Upper lobe of left lung (tissue), 6 donors: ENCODE measurements at regions not wholly inside any gene's neighbourhood (a gene's known extent, or its start where the extent isn't known, plus 50 kb on each side); places are given as distances from the start of the nearest gene placed in this dataset.
"Not testable (repeated sequence)": the region's sequence is repeated elsewhere in the genome, so short reads cannot be mapped to it uniquely, and the experiment has no call there.

Source experiments
- ATAC-seq, 2 donors: fragments of 200-7000 bp; cut with Tn5 transposase; one replicate each; pipeline ENCODE4 v1.9.1; 2022; ENCODE audit warnings: mild to moderate bottlenecking in 2 of 2, moderate library complexity in 2 of 2; ENCODE audit not compliant: low FRiP score in 2 of 2
- DNase-seq, 2 donors: peaks; one replicate each; pipeline ENCODE4 v3.0.0-alpha.2; 2019 to 2020
- H3K27ac ChIP-seq, 4 donors: fragments of 200-600 bp; sonication (generic); one replicate each; pipeline ENCODE4 v1.5.1; 2016 to 2019
- H3K27me3 ChIP-seq, 4 donors: fragments of 200-600 bp; sonication (generic); one replicate each; pipeline ENCODE4 v1.5.1; 2017 to 2019
- H3K36me3 ChIP-seq, 4 donors: fragments of 200-600 bp; sonication (generic); one replicate each; pipeline ENCODE4 v1.5.1; 2016 to 2019
- H3K4me1 ChIP-seq, 4 donors: fragments of 200-600 bp; sonication (generic); one replicate each; pipeline ENCODE4 v1.5.1; 2018 to 2019
- H3K4me3 ChIP-seq, 4 donors: fragments of 200-600 bp; sonication (generic); one replicate each; pipeline ENCODE4 v1.5.1; 2017 to 2019; ENCODE audit warnings: mild to moderate bottlenecking in 2 of 4, moderate library complexity in 1 of 4
- H3K9me3 ChIP-seq, 4 donors: fragments of 200-600 bp; sonication (generic); one replicate each; pipeline ENCODE4 v1.5.1; 2018 to 2019
- EP300 ChIP-seq, 4 donors: sonication (generic); formaldehyde crosslinking; IDR thresholded peaks; one replicate each; pipeline ENCODE4 v1.5.1; 2017; ENCODE audit warnings: antibody characterized with exemption in 4 of 4, control low read depth in 2 of 4
- POLR2A ChIP-seq, 4 donors: fragments of 450-650 bp; IDR thresholded peaks; one replicate each; pipeline ENCODE4 v1.5.1; 2016 to 2017; ENCODE audit warnings: antibody characterized with exemption in 4 of 4, mild to moderate bottlenecking in 2 of 4
- POLR2AphosphoS5 ChIP-seq, 2 donors: sonication (generic); formaldehyde crosslinking; IDR thresholded peaks; one replicate each; pipeline ENCODE4 v1.5.1; 2017; ENCODE audit warnings: antibody characterized with exemption in 2 of 2
- WGBS, 2 donors: methylation state at CpG; one replicate each; pipeline ENCODE4 v1.1.5; 2017 to 2018; 5-methylcytosine and 5-hydroxymethylcytosine counted together
- TF ChIP-seq, protein P1 (sequence below), 6 experiments: fragments of 450-650 bp in 4 of 6; fragments of 200-600 bp in 2 of 6; sonication (generic) in 2 of 6; IDR thresholded peaks; one replicate each; pipeline ENCODE4 v1.5.1; 2016 to 2019; ENCODE audit warnings: antibody characterized with exemption in 6 of 6
- donor health status: DM: no; HTN: no; CAD: no; lungs with moderate emphysema.
- donor health status: DM: no; HTN: yes; CAD: no; lungs with severe emphysema.

- Histone ChIP-seq H3K4me3 (no peak overlapping the region), H3K4me1 (no peaks in the 10 kb centered on the region), H3K9me3 (no peaks in the 10 kb centered on the region), H3K27me3 (no peaks in the 10 kb centered on the region), H3K36me3 (no peaks in the 10 kb centered on the region), H3K27ac (no peak overlapping the region)
- TF ChIP-seq, protein P1, sequence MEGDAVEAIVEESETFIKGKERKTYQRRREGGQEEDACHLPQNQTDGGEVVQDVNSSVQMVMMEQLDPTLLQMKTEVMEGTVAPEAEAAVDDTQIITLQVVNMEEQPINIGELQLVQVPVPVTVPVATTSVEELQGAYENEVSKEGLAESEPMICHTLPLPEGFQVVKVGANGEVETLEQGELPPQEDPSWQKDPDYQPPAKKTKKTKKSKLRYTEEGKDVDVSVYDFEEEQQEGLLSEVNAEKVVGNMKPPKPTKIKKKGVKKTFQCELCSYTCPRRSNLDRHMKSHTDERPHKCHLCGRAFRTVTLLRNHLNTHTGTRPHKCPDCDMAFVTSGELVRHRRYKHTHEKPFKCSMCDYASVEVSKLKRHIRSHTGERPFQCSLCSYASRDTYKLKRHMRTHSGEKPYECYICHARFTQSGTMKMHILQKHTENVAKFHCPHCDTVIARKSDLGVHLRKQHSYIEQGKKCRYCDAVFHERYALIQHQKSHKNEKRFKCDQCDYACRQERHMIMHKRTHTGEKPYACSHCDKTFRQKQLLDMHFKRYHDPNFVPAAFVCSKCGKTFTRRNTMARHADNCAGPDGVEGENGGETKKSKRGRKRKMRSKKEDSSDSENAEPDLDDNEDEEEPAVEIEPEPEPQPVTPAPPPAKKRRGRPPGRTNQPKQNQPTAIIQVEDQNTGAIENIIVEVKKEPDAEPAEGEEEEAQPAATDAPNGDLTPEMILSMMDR (IDR thresholded peaks at IDR 0.05), result no peak
- TF ChIP-seq POLR2A (IDR thresholded peaks at IDR 0.05) (no peak), POLR2AphosphoS5 (IDR thresholded peaks at IDR 0.05) (no peak), EP300 (IDR thresholded peaks at IDR 0.05) (no peak)
- no peak for DNase-seq
- ATAC-seq, result no peak
- 83 to 93% methylated on average over 6 of the region's 6 CpGs for WGBS, 2 donors
Measured at GRCh38 chr6:154624038-154624599, 109.1 kb upstream of the SCAF8 start.

- not testable (repeated sequence) for H3K9me3 ChIP-seq, H3K4me3 ChIP-seq, H3K27me3 ChIP-seq, H3K36me3 ChIP-seq, ATAC-seq, H3K4me1 ChIP-seq, H3K27ac ChIP-seq, DNase-seq
- WGBS, 2 donors, result 70 to 81% methylated on average over 2 of the region's 2 CpGs
Measured at GRCh38 chr6:154624727-154625126, 108.5 kb upstream of the SCAF8 start.

GRCh38 chr6:154625721-154626120 lies 107.5 kb upstream of the SCAF8 start:
- no peaks in the 10 kb centered on the region for H3K36me3 ChIP-seq
- no peaks in the 10 kb centered on the region for H3K4me1 ChIP-seq
- no peak overlapping the region for H3K27ac ChIP-seq
- no peak for DNase-seq
- H3K4me3 ChIP-seq, result no peak overlapping the region
- H3K27me3 ChIP-seq, result no peaks in the 10 kb centered on the region
- no peak for ATAC-seq
- TF ChIP-seq, protein P1 (IDR thresholded peaks at IDR 0.05), result no peak
- TF ChIP-seq POLR2AphosphoS5 (IDR thresholded peaks at IDR 0.05) (no peak), EP300 (IDR thresholded peaks at IDR 0.05) (no peak), POLR2A (IDR thresholded peaks at IDR 0.05) (no peak)
- 59 to 68% methylated on average over 3 of the region's 3 CpGs for WGBS, 2 donors
- H3K9me3 ChIP-seq, result no peaks in the 10 kb centered on the region

DNA sequence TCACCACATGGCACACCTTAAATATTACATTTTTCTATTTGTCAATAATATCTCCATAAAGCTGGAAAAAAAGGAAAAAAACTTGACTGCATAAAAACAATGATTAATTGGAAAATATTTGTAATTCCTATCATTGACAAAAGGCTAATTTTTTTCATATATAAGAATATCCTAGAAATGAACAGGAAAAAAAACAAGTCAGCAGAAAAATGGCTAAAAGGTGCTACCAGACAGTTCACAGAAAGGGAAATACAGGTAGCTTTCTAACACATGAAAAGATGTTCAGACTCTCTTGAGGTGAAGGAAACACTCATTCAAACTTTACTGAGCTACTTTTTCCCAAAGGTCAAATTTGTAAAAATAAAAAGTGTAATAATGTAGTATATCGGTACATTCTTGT lies 104.1 kb upstream of the SCAF8 start:
- no peak overlapping the region for H3K4me3 ChIP-seq
- ATAC-seq (no peak), DNase-seq (no peak)
- H3K9me3 ChIP-seq, result peaks cover 0 to 4% (median 0%) of the 10 kb centered on the region in 4 donors
- no peaks in the 10 kb centered on the region for H3K27me3 ChIP-seq
- H3K36me3 ChIP-seq, result no peaks in the 10 kb centered on the region
- TF ChIP-seq EP300 (IDR thresholded peaks at IDR 0.05) (no peak), POLR2A (IDR thresholded peaks at IDR 0.05) (no peak), POLR2AphosphoS5 (IDR thresholded peaks at IDR 0.05) (no peak)
- TF ChIP-seq, protein P1 (IDR thresholded peaks at IDR 0.05), result no peak
- 90 to 98% methylated on average over 1 of the region's 1 CpG for WGBS, 2 donors
- H3K4me1 ChIP-seq, result no peaks in the 10 kb centered on the region
- no peak overlapping the region for H3K27ac ChIP-seq

DNA sequence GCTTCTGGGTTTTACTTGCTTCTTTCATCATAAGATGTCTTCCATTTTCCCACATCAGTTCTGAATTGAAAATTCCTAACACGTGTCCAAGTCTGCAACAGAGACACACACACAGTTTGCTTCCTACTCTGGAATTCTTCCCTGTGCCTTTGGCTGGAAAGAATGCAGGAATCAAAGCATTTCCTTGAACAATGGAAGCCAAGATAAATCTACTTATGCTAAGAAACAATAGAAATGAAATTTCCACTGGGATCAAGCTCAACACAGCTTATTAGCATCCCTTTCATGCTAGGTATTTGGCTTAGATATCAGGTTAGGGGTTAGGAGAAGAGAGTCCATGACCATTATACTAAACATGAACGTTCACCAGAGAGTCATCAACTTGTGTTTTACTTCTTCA lies 101.1 kb upstream of the SCAF8 start:
- Histone ChIP-seq H3K4me3 (no peak overlapping the region), H3K36me3 (no peaks in the 10 kb centered on the region), H3K27ac (no peak overlapping the region), H3K9me3 (peaks cover 0 to 4% (median 0%) of the 10 kb centered on the region in 4 donors), H3K27me3 (no peaks in the 10 kb centered on the region), H3K4me1 (no peaks in the 10 kb centered on the region)
- DNase-seq, result no peak
- ATAC-seq, result no peak
- TF ChIP-seq POLR2AphosphoS5 (IDR thresholded peaks at IDR 0.05) (no peak), EP300 (IDR thresholded peaks at IDR 0.05) (no peak), POLR2A (IDR thresholded peaks at IDR 0.05) (no peak)
- TF ChIP-seq, protein P1 (IDR thresholded peaks at IDR 0.05), result no peak
- 52 to 53% methylated on average over 2 of the region's 2 CpGs for WGBS, 2 donors
